ENCODE measurements at regions not wholly inside any gene's neighbourhood (a gene's known extent, or its start where the extent isn't known, plus 50 kb on each side); places are given as distances from the start of the nearest gene placed in this dataset.

DNA sequence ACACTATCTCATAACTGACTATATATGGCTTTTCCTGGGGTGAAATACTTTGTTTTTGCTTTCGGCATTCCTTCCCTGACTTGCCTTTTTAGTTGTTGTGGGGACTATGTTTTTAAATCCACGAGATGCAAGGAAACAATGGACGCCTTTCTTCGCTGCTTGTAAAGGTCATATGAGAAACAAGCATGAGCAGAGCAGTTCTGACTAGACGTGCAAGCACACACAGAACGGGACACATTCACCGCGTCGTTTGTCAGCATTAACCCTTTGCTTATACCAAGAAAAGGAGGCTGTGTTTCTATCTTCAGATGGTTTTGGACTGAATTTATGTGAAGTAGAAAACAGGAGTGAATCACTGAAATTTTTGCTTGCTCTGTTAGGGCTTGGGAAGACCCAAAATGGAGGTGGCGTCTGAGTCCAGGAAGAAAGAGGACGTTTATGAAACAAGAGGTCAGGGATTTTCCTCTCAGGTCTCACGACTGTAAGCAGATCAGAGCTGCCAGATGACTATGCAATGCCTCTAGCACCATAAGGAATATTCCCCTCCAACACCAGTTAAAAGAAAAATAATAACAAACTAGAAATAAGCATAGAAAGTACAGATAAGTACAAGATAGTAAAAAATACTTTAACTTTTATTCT, 358.9 kb downstream of the DLEU7 start:
- no peaks in the 10 kb centered on the region for H3K36me3 ChIP-seq (ENCODE audit: insufficient read depth, low read length)
- no peak overlapping the region for H3K4me2 ChIP-seq (ENCODE audit: low read length)
- H3K79me2 ChIP-seq (ENCODE audit: insufficient read depth, low read length): no peaks in the 10 kb centered on the region
- H3K9me2 ChIP-seq (ENCODE audit: low read depth, low read length): no peaks in the 10 kb centered on the region
- no peak for TF ChIP-seq EZH2 (IDR thresholded peaks at IDR 0.05; ENCODE audit: borderline replicate concordance, low read length)
- TF ChIP-seq, protein P1, sequence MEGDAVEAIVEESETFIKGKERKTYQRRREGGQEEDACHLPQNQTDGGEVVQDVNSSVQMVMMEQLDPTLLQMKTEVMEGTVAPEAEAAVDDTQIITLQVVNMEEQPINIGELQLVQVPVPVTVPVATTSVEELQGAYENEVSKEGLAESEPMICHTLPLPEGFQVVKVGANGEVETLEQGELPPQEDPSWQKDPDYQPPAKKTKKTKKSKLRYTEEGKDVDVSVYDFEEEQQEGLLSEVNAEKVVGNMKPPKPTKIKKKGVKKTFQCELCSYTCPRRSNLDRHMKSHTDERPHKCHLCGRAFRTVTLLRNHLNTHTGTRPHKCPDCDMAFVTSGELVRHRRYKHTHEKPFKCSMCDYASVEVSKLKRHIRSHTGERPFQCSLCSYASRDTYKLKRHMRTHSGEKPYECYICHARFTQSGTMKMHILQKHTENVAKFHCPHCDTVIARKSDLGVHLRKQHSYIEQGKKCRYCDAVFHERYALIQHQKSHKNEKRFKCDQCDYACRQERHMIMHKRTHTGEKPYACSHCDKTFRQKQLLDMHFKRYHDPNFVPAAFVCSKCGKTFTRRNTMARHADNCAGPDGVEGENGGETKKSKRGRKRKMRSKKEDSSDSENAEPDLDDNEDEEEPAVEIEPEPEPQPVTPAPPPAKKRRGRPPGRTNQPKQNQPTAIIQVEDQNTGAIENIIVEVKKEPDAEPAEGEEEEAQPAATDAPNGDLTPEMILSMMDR (IDR thresholded peaks at IDR 0.05; ENCODE audit: low read length): no peak
- H3K9ac ChIP-seq (ENCODE audit: low read length): no peak overlapping the region
- H3K27me3 ChIP-seq (ENCODE audit: insufficient read depth, low read length): no peaks in the 10 kb centered on the region
- H3K9me3 ChIP-seq (ENCODE audit: low read length): no peaks in the 10 kb centered on the region
- H3K4me3 ChIP-seq (ENCODE audit: low read depth, low read length, poor library complexity, severe bottlenecking): no peak overlapping the region
- H3F3A ChIP-seq (ENCODE audit: insufficient read depth, low read length): no peaks in the 10 kb centered on the region; the same call in 1 of the 2 replicates
- no peak overlapping the region for H2AFZ ChIP-seq (ENCODE audit: low read length)
- H4K20me1 ChIP-seq (ENCODE audit: insufficient read depth, low read length): no peaks in the 10 kb centered on the region
- H3K27ac ChIP-seq (ENCODE audit: low read depth, low read length, poor library complexity, severe bottlenecking): no peak overlapping the region
- peaks cover 40% of the 10 kb centered on the region for H3K4me1 ChIP-seq (ENCODE audit: insufficient read depth, low read length, severe bottlenecking)

DNA sequence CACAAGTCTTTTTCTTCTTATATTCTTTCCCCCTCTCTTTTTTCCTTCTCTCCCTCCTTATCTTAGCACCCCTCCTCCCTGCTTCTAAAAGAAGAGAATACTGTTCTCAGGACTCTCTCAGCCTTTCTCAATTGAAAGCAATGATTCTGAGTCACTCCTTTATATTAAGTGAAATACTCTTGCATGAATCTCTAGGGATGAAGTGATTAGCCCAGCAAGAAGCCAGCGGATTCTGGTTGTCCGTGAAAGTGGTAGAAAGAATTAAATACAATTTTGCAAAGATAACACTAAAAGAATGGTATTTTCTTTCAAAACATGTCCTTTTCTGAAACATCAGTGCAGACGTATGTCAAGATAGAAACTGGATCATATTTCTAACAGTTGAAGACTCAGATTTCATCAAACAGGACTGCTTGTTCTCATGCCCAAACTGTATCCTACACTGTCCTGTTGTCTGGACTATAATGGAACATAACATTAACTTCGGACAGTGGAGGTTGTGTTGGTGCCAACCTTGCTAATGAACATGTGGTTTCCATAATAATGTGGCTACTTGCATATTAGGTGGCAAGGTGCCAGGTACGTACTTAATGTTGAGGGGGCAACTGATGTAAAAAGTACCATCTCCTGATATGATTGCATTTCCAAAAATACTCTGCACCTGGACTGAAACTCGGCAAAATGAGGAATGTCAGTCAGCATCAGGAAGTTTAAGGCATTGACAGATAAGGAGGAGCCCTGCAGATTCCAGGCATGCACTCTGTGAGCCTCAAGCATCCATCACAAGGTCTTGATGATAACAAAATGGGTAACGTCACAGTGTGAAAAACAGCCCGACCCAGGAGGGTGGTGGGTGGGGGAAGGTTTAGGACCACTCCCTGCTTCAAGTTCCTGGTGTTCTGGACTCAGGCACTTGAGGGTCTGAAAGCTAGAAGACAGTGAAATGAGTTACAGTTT, 357.2 kb downstream of the DLEU7 start:
- TF ChIP-seq EZH2 (IDR thresholded peaks at IDR 0.05; ENCODE audit: borderline replicate concordance, low read length): no peak
- TF ChIP-seq, protein P1 (IDR thresholded peaks at IDR 0.05; ENCODE audit: low read length): no peak
- H3K9ac ChIP-seq (ENCODE audit: low read length): no peak overlapping the region; the same call in 1 of the 2 replicates
- H3K9me3 ChIP-seq (ENCODE audit: low read length): no peaks in the 10 kb centered on the region
- H3K4me1 ChIP-seq (ENCODE audit: insufficient read depth, low read length, severe bottlenecking): peaks cover 31% of the 10 kb centered on the region
- peak overlapping the region; percentile 8; the same call in 1 of the 2 replicates for H3K4me2 ChIP-seq (ENCODE audit: low read length)
- H3K9me2 ChIP-seq (ENCODE audit: low read depth, low read length): no peaks in the 10 kb centered on the region
- H3K79me2 ChIP-seq (ENCODE audit: insufficient read depth, low read length): no peaks in the 10 kb centered on the region
- no peaks in the 10 kb centered on the region for H3K36me3 ChIP-seq (ENCODE audit: insufficient read depth, low read length)
- H3F3A ChIP-seq (ENCODE audit: insufficient read depth, low read length): no peaks in the 10 kb centered on the region
- peak overlapping the region; percentile 7 for H2AFZ ChIP-seq (ENCODE audit: low read length)
- H3K27me3 ChIP-seq (ENCODE audit: insufficient read depth, low read length): no peaks in the 10 kb centered on the region
- peak overlapping the region; percentile 1 for H3K27ac ChIP-seq (ENCODE audit: low read depth, low read length, poor library complexity, severe bottlenecking)
- H4K20me1 ChIP-seq (ENCODE audit: insufficient read depth, low read length): no peaks in the 10 kb centered on the region
- H3K4me3 ChIP-seq (ENCODE audit: low read depth, low read length, poor library complexity, severe bottlenecking): no peak overlapping the region

DNA sequence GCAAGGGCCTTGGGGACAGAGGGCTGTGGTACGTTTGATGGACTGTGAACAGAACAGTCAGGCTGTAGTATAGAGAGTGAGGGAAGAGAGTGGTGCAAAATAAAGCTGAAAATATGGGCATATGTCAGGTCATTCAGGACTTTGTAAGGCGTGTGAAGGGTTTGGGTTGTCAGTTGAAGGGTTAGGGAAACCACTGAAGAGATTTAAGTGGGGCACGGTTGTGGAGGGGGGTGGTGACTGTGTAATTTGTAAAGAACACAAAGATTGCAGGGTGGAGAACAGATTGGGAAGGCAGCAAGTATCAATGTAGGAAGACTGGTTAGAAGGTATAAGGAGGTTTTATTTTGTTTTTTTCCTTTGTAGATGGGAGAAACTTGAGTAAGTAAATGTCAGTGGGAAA, 349.8 kb downstream of the DLEU7 start:
- no peak for TF ChIP-seq EZH2 (IDR thresholded peaks at IDR 0.05; ENCODE audit: borderline replicate concordance, low read length)
- TF ChIP-seq, protein P1 (IDR thresholded peaks at IDR 0.05; ENCODE audit: low read length): no peak
- H3K79me2 ChIP-seq (ENCODE audit: insufficient read depth, low read length): no peaks in the 10 kb centered on the region
- H3K9me3 ChIP-seq (ENCODE audit: low read length): no peaks in the 10 kb centered on the region
- H3K4me1 ChIP-seq (ENCODE audit: insufficient read depth, low read length, severe bottlenecking): peaks cover 8% of the 10 kb centered on the region
- no peaks in the 10 kb centered on the region for H3K9me2 ChIP-seq (ENCODE audit: low read depth, low read length)
- H3K36me3 ChIP-seq (ENCODE audit: insufficient read depth, low read length): no peaks in the 10 kb centered on the region
- no peak overlapping the region for H3K9ac ChIP-seq (ENCODE audit: low read length)
- no peak overlapping the region for H3K4me2 ChIP-seq (ENCODE audit: low read length)
- H3K27me3 ChIP-seq (ENCODE audit: insufficient read depth, low read length): no peaks in the 10 kb centered on the region
- H3K27ac ChIP-seq (ENCODE audit: low read depth, low read length, poor library complexity, severe bottlenecking): no peak overlapping the region
- no peaks in the 10 kb centered on the region for H3F3A ChIP-seq (ENCODE audit: insufficient read depth, low read length)
- no peaks in the 10 kb centered on the region for H4K20me1 ChIP-seq (ENCODE audit: insufficient read depth, low read length)
- H2AFZ ChIP-seq (ENCODE audit: low read length): 0 out of 2 replicates have a peak overlapping the region, but pooled peaks have one; percentile 9
- H3K4me3 ChIP-seq (ENCODE audit: low read depth, low read length, poor library complexity, severe bottlenecking): no peak overlapping the region

Measured in OCI-LY1 (cell line).